ENCODE measurements at regions not wholly inside any gene's neighbourhood (a gene's known extent, or its start where the extent isn't known, plus 50 kb on each side); places are given as distances from the start of the nearest gene placed in this dataset.

DNA sequence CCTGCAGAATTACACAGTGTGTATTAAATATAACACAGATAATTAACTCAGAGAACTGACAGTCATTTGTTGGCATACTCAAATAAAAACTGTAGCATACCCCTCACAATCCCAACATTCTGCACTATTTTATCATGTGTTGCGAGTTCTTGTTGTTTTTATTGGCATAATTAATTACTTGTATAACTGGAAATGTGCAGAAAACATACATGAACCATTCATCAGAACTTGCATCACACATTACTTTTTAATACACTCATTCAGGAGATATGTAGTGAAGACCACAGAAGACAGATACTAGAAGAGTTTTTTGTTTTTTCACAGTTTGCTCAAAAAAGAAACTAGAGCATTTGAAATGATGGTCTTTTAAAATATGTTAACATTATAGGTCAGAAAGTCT, 74.6 kb upstream of the NEIL3 start:
- TF ChIP-seq, protein P1, sequence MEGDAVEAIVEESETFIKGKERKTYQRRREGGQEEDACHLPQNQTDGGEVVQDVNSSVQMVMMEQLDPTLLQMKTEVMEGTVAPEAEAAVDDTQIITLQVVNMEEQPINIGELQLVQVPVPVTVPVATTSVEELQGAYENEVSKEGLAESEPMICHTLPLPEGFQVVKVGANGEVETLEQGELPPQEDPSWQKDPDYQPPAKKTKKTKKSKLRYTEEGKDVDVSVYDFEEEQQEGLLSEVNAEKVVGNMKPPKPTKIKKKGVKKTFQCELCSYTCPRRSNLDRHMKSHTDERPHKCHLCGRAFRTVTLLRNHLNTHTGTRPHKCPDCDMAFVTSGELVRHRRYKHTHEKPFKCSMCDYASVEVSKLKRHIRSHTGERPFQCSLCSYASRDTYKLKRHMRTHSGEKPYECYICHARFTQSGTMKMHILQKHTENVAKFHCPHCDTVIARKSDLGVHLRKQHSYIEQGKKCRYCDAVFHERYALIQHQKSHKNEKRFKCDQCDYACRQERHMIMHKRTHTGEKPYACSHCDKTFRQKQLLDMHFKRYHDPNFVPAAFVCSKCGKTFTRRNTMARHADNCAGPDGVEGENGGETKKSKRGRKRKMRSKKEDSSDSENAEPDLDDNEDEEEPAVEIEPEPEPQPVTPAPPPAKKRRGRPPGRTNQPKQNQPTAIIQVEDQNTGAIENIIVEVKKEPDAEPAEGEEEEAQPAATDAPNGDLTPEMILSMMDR (IDR thresholded peaks at IDR 0.05; ENCODE audit: insufficient read depth, low read length, missing control alignments), result no peak
- DNase-seq (ENCODE audit: low read depth, low spot score), result peak; percentile 51
- POLR2A ChIA-PET, result no interaction called here
- H3K4me3 ChIP-seq (ENCODE audit: low read depth, low read length), result no peak overlapping the region
- CTCF ChIA-PET, result no interaction called here

DNA sequence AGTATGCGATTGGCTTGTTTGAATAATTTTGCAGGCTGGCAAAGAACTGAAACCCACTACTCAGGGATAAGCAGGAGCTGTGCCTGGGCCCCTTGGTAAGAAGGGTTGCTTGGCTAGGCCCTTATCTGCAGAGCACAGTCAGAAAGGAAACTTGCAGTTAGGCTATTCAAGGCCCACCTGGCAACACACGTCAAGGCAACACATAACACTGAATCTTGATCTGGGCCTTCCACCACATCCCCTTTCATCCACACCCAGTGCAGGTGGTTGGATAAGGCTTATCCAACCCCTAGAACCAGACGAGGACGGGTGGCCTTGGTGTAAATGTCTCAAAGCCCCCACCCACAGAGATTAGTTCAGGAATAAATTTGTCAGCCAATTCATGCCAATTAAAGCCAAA, 72.8 kb upstream of the NEIL3 start:
- CTCF ChIA-PET, result interaction anchor here (1.4 kb wide), 1 partner anchor 12 kb away, joined by 3 read pairs; no protein-coding TSS in a partner anchor
- TF ChIP-seq, protein P1 (IDR thresholded peaks at IDR 0.05; ENCODE audit: insufficient read depth, low read length, missing control alignments), result no peak
- POLR2A ChIA-PET, result no interaction called here
- DNase-seq (ENCODE audit: low read depth, low spot score), result no peak
- no peak overlapping the region for H3K4me3 ChIP-seq (ENCODE audit: low read depth, low read length)

DNA sequence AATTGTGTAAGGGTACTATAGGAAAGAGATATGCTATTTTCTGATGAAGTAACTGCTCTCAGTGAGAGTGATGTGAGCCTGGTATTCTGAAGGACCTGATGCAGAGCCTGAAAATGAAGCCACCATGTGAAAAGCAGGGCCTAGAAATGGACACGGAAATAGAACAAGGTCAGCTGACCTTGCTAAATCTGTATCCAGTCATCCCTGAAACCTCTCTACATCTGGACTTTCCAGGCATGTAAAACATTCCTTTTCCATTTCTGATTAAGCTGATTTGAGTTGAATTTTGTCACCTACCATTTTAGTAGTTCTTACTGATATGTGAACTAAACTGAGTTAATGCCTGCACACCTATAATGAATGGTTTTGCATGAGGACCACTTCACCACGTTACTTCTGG, 72.4 kb upstream of the NEIL3 start:
- DNase-seq (ENCODE audit: low read depth, low spot score), result no peak
- no peak overlapping the region for H3K4me3 ChIP-seq (ENCODE audit: low read depth, low read length)
- CTCF ChIA-PET, result interaction anchor here (1.4 kb wide), 1 partner anchor 12 kb away, joined by 3 read pairs; no protein-coding TSS in a partner anchor
- POLR2A ChIA-PET, result no interaction called here
- TF ChIP-seq, protein P1 (IDR thresholded peaks at IDR 0.05; ENCODE audit: insufficient read depth, low read length, missing control alignments), result no peak

DNA sequence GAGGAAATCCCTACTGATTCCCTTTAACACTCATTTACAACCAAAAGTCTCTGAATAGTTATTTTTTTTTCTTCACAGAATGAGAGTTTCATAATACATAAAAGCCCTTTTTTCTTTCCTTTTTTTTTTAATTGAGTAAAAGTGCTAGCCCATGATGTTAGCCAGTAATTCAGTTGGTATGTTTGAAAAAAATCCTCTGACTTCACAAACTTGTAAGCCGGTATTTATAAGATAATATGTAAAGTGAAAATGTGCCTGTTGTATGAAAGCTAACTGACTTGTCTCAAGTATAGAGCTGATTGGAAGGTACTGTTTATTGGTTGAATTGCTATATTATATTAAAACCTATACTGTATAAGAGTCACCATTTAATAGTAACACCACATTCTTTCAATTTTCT, 70.2 kb upstream of the NEIL3 start:
- POLR2A ChIA-PET, result no interaction called here
- CTCF ChIA-PET, result interaction anchor here (1.3 to 1.4 kb wide), 3 partner anchors 9 to 131 kb away, joined by 3 to 6 read pairs (median 4); no protein-coding TSS in a partner anchor
- DNase-seq (ENCODE audit: low read depth, low spot score), result no peak
- no peak overlapping the region for H3K4me3 ChIP-seq (ENCODE audit: low read depth, low read length)
- TF ChIP-seq, protein P1 (IDR thresholded peaks at IDR 0.05; ENCODE audit: insufficient read depth, low read length, missing control alignments), result no peak

DNA sequence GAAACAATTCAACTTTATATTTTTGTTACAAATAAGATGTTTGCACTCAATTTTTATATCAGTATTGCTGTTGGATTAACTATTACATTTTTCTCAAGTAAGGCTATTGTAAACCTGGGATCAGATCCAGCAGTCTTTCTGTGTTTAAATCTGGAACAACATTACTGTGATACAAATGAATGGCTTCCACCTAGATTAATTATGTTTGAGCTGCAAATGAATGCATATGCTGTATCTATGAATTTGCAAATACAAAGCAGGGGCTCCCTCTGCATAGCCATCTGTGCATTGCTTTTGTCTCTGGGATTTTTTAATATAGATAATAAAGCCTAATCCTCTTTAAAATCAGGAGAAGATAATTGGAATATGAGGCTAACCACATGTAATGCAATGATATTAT, 69.8 kb upstream of the NEIL3 start:
- POLR2A ChIA-PET, result no interaction called here
- CTCF ChIA-PET, result interaction anchor here (1.2 to 1.4 kb wide), 4 partner anchors 9 to 145 kb away, joined by 3 to 6 read pairs (median 4); no protein-coding TSS in a partner anchor
- TF ChIP-seq, protein P1 (IDR thresholded peaks at IDR 0.05; ENCODE audit: insufficient read depth, low read length, missing control alignments), result no peak
- DNase-seq (ENCODE audit: low read depth, low spot score), result no peak
- no peak overlapping the region for H3K4me3 ChIP-seq (ENCODE audit: low read depth, low read length)

DNA sequence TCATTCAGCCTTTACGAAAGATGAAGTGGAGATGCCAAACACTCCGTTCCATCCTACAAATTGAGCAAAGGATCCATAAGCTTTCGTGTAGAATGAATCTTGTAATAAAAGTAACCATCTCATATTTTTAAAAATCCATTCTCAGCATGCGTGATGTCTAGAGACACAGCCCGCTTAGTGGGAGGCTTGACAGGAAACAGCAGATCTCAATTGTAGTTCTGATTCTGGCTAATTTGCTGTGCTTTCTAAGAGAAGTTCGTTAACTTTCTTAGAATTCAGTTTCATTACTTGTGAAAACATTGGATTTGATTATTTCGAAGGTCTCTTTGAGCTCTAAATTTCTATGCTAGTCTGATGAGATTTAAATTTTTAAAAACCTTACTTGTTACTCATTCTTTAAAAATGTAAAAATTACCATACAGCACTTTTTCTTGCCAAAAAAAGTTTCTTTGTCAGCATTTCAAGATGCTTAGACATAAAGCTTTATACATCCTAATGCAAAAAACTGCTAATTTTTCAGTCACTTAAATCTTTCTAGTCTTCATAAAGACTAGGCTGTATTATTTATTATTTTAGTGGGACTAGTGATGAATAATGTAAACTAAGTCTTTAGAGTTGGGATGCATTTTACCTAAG, 66.9 kb upstream of the NEIL3 start:
- ChIA-PET POLR2A (no interaction called here), CTCF (interaction anchor here (1.0 kb wide), 1 partner anchor 10 kb away, joined by 3 read pairs; no protein-coding TSS in a partner anchor)
- H3K4me3 ChIP-seq (ENCODE audit: low read depth, low read length), result no peak overlapping the region
- TF ChIP-seq, protein P1 (IDR thresholded peaks at IDR 0.05; ENCODE audit: insufficient read depth, low read length, missing control alignments), result no peak
- DNase-seq (ENCODE audit: low read depth, low spot score), result no peak
